Right atrium auricular region (tissue), 2 donors: ENCODE measurements at regions not wholly inside any gene's neighbourhood (a gene's known extent, or its start where the extent isn't known, plus 50 kb on each side); places are given as distances from the start of the nearest gene placed in this dataset.

ENCODE experiments used
- DNase-seq: peaks from one replicate; pipeline ENCODE4 v3.0.0-alpha.2; 2019; ENCODE audit warnings: low spot score
- H3K27ac ChIP-seq, 2 donors: fragments of 200-600 bp; sonication (generic); 1 replicate in 1 of 2; 2 replicates in 1 of 2; pipeline ENCODE4 v1.5.1; 2016 to 2019
- H3K27me3 ChIP-seq, 2 donors: fragments of 200-600 bp; sonication (generic); one replicate each; pipeline versions ENCODE4 v1.5.1 to v1.6.0; 2017 to 2019
- H3K36me3 ChIP-seq: fragments of 200-600 bp; sonication (generic); one replicate; pipeline ENCODE4 v1.5.1; 2016
- H3K4me1 ChIP-seq, 2 donors: fragments of 200-600 bp; sonication (generic); one replicate each; pipeline versions ENCODE4 v1.5.1 to v1.6.0; 2017 to 2019
- H3K4me3 ChIP-seq, 2 donors: fragments of 200-600 bp; sonication (generic); 1 replicate in 1 of 2; 2 replicates in 1 of 2; pipeline ENCODE4 v1.5.1; 2017 to 2019; ENCODE audit warnings: mild to moderate bottlenecking in 1 of 2, moderate library complexity in 1 of 2
- H3K9me3 ChIP-seq, 2 donors: fragments of 200-600 bp; sonication (generic); one replicate each; pipeline ENCODE4 v1.5.1; 2019
- CTCF ChIP-seq, 2 donors: fragments of 200-600 bp; sonication (generic); IDR thresholded peaks; one replicate each; pipeline ENCODE4 v1.5.1; 2019; ENCODE audit warnings: antibody characterized with exemption in 2 of 2

- no peak for DNase-seq
- Histone ChIP-seq H3K36me3 (no peaks in the 10 kb centered on the region), H3K4me3 (no peak overlapping the region), H3K27me3 (no peaks in the 10 kb centered on the region), H3K9me3 (no peaks in the 10 kb centered on the region), H3K4me1 (no peaks in the 10 kb centered on the region), H3K27ac (no peak overlapping the region)
- TF ChIP-seq CTCF (IDR thresholded peaks at IDR 0.05) = no peak
Measured at GRCh38 chr3:95246413-95246812, 1183.6 kb downstream of the NSUN3 start.

GRCh38 chr3:95254061-95254460, 1191.2 kb downstream of the NSUN3 start:
- Histone ChIP-seq H3K4me3 (no peak overlapping the region), H3K27me3 (no peaks in the 10 kb centered on the region), H3K27ac (no peak overlapping the region), H3K4me1 (no peaks in the 10 kb centered on the region), H3K9me3 (peaks cover 0 to 7% of the 10 kb centered on the region in 2 donors), H3K36me3 (no peaks in the 10 kb centered on the region)
- no peak for TF ChIP-seq CTCF (IDR thresholded peaks at IDR 0.05)
- DNase-seq = no peak

GRCh38 chr3:95254758-95255157, 1191.9 kb downstream of the NSUN3 start:
- Histone ChIP-seq H3K4me3 (no peak overlapping the region), H3K9me3 (peaks cover 0 to 7% of the 10 kb centered on the region in 2 donors), H3K27me3 (no peaks in the 10 kb centered on the region), H3K4me1 (no peaks in the 10 kb centered on the region), H3K36me3 (no peaks in the 10 kb centered on the region), H3K27ac (no peak overlapping the region)
- no peak for TF ChIP-seq CTCF (IDR thresholded peaks at IDR 0.05)
- no peak for DNase-seq

GRCh38 chr3:95265129-95265528, 1202.3 kb downstream of the NSUN3 start:
- Histone ChIP-seq H3K36me3 (no peaks in the 10 kb centered on the region), H3K4me3 (no peak overlapping the region), H3K27ac (no peak overlapping the region), H3K27me3 (no peaks in the 10 kb centered on the region), H3K4me1 (no peaks in the 10 kb centered on the region), H3K9me3 (no peaks in the 10 kb centered on the region)
- TF ChIP-seq CTCF (IDR thresholded peaks at IDR 0.05) = no peak
- no peak for DNase-seq

- H3K27ac ChIP-seq = no peak overlapping the region
- H3K27me3 ChIP-seq = no peaks in the 10 kb centered on the region
- H3K9me3 ChIP-seq = no peaks in the 10 kb centered on the region
- TF ChIP-seq CTCF (IDR thresholded peaks at IDR 0.05) = no peak
- H3K4me1 ChIP-seq = no peaks in the 10 kb centered on the region
- DNase-seq = no peak
- no peaks in the 10 kb centered on the region for H3K36me3 ChIP-seq
- H3K4me3 ChIP-seq = no peak overlapping the region
Measured at GRCh38 chr3:95271395-95271794, 1208.5 kb downstream of the NSUN3 start.

- no peak for DNase-seq
- no peak for TF ChIP-seq CTCF (IDR thresholded peaks at IDR 0.05)
- no peaks in the 10 kb centered on the region for H3K36me3 ChIP-seq
Measured at GRCh38 chr3:95272166-95272565, 1209.3 kb downstream of the NSUN3 start.

More at GRCh38 chr3:95272166-95272565, 1209.3 kb downstream of the NSUN3 start:
- Histone ChIP-seq H3K27me3 (no peaks in the 10 kb centered on the region), H3K9me3 (no peaks in the 10 kb centered on the region), H3K4me1 (no peaks in the 10 kb centered on the region), H3K4me3 (no peak overlapping the region), H3K27ac (no peak overlapping the region)
